Renal cortical epithelial cell (primary cell): ENCODE measurements at regions not wholly inside any gene's neighbourhood (a gene's known extent, or its start where the extent isn't known, plus 50 kb on each side); places are given as distances from the start of the nearest gene placed in this dataset.
A peak's percentile ranks its signal among the peaks of the same experiment; 100 is the strongest.
"Not testable (repeated sequence)": the region's sequence is repeated elsewhere in the genome, so short reads cannot be mapped to it uniquely, and the experiment has no call there.

ENCODE experiments used
- DNase-seq: peaks from one replicate; pipeline ENCODE4 v3.0.0-alpha.2; 2011; ENCODE audit warnings: low read depth

DNA sequence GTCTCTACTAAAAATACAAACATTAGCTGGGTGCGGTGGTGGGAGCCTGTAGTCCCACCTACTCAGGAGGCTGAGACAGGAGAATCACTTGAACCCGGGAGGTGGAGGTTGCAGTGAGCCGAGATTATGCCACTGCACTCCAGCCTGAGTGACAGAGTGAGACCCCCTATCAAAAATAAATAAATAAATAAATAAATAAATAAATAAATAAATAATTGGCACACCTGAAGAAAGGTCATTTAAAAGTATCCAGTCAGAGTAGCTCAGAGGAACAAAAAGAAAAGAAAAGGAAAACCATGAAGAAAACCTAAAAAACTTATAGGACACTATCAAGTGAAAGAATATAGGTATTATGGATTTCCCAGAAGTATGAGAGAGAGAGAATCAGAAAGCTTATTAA is 330.1 kb upstream of the AR start:
- not testable (repeated sequence) for DNase-seq

DNA sequence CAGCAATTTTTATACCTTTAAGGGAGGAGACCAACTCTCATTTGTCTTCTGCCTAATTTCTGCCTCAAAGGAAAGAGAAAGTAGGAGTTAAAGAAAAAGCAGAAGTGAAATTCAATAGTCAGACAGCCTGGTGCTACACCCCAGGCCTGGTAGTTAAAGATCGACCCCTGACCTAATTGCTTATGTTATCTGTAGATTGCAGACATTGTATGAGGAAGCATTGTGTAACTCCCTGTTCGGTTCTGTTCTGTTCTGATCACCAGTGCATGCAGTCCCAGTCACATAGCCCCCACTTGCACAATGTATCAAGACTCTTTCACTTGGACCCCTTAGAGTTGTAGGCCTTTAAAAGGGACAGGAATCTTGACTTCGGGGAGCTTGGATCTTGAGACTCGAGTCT is 335.9 kb upstream of the AR start:
- DNase-seq: no peak

DNA sequence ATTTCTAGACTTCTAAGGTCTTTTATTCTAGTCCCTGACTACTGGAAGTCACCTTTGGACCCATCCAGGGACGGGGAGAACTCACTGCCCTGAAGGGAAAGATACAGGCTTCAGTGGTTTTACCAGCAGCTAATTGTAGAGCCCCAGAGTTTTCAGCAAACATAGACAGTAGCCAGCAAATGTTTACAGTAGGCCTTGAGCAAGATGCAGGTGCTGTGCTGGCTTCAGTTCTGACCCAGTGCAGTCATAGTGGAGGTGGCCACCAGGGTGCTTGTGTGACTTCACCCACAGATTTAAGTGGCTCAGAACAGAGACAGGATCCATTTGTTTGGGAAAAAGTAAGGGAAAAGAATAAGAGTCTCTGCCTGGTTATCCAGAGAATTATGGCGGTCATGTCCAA is 384.4 kb upstream of the AR start:
- DNase-seq: no peak

DNA sequence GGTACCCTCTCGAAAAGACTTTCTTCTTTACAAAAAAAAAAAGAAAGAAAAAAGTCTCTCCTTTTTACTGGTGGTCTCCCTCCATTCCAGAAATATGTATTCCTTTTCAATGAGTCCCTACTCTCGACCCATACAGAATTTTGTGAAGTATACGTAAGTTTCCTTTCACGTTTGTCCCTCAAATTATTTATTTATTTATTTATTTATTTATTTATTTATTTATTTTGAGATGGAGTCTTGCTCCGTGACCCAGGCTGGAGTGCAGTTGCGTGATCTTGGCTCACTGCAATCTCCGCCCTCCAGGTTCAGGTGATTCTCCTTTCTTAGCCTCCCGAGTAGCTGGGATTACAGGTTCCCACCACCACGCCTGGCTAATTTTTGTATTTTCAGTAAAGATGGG is 429.2 kb upstream of the AR start:
- DNase-seq: no peak

DNA sequence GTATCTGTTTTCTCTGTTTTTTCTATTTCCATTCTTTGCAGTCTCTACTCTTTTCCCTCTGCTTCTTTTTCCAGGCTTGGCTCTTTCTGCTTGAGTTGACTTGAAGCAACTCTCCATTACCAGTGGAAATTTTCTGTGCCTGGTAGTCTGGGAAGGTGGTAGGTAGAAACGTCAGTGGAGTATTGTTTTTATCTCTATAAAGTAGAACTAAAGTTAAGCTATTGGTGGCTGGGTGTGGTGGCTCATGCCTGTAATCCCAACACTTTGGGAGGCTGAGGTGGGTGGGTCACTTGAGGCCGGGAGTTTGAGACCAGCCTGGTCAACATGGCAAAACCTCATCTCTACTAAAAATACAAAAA is 438.1 kb upstream of the AR start:
- no peak for DNase-seq

DNA sequence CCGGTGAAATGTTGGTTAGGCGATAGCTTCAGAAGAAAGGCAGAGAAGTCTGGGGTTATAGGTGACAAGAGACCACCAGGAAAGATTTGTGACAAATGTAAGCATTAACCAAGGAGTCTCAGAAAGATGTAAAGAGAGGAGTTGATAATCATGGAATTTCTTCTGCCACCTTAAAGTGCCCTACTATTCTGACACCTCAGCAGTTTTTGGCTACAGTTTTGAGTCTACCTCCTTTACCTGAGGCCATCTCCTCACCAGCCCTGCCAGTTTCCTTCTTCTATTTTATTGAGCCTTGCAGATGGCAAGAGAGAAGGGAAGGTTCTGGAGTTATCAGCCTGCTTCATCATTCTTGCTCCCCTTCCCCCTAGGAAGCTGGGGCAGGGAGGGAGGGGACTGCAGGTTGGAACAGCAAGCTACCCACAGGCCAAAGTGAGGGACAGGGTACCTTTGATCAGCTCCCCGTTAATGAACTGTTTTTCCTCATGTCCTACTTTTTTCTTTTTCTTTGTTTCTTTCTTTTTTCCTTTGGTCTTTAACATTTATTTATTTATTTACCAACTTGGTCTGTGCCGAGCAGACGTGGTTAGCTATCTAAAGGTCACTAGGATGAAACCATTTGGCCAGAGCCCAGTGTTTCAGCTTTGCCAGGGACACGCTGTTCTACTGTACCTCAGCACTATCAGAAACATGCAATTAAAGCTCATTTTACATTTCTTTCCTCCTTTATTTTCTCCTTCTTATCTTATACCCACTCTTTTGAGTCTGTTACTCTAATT is 438.7 kb upstream of the AR start:
- DNase-seq: no peak

DNA sequence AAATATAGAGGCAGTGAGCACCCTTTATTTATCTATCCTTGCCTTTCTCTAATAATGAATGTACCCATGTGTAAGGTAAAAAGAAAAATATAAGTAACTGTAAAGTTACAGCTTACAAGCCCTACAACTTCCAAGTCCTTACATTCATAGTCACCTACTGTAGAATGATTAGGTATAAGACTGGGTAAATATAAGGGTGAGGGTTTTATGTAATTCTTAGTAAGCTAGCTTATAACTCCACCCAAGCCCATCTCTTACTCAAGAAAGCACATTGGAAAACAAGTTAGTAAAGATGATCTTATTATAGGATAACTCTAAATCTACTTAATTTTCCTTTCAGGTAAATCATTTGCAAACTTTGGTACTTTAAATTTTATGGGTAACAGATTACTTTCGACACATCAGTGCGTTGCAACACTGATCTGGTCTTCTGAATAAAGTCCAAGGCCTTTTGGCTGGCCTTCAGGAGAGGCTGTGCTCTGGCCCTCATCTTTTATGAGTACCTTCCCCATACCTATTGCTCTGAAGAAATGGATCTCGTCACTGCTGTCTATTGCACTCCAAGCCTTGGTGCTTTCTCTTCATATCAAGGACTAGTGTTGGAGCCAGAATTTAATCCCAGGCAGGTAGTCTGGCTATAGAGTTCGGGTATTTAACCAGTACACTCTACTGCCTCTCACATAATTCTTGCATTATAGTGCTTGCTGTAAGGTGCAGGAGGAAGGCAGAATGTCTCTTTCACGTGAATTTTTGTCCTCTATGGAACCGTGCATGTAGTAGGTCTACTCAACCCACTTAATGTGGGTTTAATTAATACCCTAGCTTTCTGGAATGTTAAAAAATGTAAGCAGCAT is 443.6 kb upstream of the AR start:
- DNase-seq: no peak

DNA sequence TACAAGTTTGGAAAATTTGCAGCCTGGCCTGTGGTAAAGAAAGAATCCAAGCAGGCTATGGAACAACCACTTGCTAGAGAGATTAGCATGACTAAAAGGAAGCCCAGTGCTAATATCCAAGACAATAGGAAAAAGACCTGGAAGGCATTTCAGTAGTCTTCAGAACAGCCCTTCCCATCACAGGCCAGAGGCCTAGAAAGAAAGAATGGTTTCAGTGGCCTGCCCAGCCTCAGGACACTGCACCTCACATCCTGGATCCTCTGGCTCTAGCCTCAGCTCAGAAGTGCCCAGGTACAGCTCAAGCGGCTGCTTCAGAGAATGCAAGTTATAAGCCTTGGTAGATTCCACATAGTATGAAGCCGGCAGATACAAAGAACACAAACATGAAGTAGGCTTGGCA is 449.8 kb upstream of the AR start:
- DNase-seq: no peak

DNA sequence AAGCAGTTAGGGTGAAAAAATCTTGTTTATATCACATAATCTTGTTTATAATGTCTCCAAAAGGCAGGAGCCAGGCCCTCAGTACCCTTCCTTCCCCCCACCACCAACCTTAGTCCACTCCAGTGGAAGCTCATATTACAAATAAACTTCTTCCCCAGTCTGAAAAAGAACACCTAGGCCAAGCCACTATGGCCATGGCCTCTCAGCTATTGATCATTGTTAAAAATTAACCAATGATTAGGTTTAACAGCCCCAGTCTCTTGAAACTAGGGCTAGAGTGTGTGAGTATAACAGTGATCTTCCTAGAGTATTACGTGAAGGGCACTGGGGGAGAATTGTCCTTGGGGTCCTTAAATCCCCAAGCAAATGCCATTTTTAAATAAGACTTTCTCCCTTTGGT is 411.9 kb upstream of the EDA2R start:
- DNase-seq: no peak

DNA sequence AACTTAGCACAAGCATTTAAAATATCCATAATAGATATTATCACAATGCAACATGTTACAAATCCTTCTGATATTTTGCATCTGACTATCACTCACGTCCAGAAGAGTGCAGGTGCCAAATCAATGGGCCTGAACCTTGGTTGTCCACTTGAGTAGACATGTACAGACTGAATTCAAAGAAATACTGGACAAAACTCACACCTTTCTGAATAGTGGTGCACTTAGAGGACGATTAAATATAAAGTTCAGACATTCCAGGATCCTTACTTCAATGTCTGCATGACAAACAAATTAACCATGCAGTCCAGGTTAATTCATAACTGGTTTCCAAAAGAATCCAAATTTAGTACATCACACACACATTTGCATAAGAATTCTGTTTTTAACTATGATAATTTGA is 406.0 kb upstream of the EDA2R start:
- no peak for DNase-seq

DNA sequence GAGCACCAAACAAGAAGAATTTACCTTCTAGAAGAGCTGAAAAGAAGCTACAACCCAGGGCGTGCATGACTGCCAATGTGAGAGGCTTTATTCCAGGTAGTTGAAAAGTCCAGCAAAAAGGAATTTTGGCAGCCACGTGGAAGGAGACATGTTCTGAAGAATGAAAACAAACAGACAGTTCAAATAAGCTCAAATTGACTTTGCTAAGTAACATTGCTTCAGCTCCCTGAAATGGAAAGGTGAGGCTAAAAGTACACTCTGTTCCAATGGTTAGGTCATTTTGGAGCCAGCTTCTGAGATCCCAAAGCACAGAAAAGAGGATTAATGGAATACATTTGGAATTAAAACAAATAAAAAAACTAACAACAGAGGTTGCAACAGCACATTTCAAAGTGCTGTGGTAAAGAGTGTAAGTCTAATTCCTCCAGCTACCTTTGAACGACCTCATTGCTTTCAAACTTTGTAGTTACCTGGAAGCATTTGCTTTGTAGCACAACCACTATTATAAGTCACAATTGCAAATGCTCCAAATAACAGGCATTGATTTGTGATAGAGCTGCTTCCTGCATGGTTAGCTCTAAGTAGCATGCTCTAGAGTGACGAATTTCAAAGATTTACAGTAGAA is 405.3 kb upstream of the EDA2R start:
- no peak for DNase-seq

DNA sequence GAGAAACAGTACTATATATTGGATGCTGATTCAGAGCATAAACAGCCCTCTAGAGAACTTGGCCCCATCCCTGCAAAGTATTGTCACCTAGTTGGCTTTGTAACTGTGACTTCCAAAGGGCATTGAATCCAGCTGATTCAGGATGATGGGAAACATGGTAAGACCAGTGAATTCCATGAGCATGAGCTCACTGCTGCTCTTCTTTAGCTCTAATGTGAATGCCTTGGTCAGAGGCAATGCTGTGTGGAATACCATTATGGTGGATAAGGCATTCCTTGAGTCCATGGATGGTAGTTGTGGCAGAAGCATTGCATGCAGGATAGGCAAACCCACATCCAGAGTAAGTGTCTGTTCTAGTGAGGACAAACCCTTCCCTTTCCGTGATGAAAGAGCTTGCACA is 365.6 kb upstream of the EDA2R start:
- DNase-seq: no peak

DNA sequence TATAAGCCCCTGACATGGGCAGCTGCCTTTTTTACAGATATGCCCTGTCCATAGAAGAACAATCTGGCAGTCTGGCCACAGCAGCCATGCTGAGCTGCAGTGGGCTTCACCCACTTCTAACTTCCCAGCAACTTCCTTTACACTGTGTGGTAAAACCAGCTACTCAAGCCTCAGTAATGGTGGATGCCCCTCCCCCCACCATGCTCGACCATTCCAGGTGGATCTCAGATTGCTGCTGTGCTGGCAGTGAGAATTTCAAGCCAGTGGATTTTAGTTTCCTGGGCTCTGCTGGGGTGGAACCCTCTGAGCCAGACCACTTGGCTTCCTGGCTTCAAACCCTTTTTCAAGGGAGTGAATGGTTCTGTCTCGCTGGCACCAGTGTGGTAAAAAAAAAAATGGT is 355.9 kb upstream of the EDA2R start:
- no peak for DNase-seq

DNA sequence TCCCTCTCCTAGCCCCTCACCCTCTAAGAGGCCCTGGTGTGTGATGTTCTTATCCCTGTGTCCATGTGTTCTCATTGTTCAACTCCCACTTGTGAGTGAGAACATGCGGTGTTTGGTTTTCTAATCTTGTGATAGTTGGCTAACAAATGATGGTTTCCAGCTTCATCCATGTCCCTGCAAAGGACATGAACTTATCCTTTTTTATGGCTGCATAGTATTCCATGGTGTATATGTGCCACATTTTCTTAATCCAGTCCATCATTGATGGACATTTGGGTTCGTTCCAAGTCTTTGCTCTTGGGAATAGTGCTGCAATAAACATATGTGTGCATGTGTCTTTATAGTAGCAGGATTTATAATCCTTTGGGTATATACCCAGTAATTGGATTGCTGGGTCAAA is 353.2 kb upstream of the EDA2R start:
- not testable (repeated sequence) for DNase-seq

DNA sequence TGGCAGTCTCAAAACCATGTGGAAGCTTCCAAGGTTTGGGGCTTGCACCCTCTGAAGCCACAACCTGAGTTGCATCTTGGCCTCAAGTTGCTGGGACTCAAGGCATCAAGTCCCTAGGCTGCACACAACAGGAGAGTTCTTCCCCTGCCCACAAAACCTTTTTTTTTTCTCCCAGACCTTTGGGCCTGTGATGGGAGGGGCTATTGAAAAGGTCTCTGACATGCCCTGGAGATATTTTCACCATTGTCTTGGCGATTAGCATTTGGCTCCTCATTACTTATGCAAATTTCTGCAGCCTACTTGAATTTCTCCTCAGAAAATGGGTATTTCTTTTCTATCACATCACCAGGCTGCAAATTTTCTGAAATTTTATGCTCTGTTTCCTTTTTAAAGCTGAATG is 349.5 kb upstream of the EDA2R start:
- DNase-seq: no peak

DNA sequence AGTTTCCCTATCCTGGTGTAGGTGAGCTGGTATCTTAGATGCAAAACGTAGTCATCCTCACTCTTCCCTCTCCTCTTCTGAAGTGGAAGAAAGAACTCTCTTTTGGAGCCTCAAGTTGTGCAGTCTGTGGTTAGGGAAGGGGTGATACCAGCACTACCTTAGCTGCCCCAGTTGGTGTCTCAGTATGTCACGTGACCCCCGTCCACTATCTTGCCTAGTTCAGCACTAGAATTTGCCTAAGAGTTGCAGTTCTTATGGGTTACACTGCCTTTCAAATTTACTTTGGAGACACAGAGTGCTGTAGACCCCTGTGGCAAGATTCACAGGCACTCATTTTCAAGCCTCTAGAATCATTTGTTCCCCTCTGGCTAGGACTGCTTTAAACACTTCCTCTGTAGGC is 322.8 kb upstream of the EDA2R start:
- no peak for DNase-seq

DNA sequence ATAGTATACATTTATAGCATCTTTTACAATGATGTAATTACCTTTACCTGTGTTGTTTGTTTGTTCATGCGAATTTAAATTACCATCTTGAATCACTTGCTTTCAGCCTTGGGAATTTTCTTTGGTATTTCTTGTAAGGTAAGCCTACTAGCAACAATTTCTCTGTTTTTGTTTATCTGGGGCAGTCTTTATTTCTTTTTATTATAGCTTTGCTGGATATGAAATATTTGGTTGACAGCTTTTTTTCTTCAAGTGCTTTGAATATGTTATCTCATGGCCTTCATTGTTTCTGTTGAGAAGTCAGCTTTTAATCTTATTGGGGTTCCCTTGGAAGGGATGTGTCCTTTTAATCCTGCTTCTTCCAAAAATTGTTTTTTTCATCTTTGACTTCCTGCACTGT is 292.8 kb upstream of the EDA2R start:
- DNase-seq: no peak

DNA sequence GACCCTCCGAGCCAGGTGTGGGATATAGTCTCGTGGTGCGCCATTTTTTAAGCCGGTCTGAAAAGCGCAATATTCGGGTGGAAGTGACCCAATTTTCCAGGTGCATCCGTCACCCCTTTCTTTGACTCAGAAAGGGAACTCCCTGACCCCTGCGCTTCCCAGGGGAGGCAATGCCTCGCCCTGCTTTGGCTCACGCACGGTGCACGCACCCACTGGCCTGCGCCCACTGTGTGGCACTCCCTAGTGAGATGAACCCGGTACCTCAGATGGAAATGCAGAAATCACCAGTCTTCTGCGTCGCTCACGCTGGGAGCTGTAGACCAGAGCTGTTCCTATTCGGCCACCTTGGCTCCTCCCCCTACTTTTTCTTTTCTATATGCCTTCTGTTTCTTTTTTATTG is 291.6 kb upstream of the EDA2R start:
- not testable (repeated sequence) for DNase-seq

DNA sequence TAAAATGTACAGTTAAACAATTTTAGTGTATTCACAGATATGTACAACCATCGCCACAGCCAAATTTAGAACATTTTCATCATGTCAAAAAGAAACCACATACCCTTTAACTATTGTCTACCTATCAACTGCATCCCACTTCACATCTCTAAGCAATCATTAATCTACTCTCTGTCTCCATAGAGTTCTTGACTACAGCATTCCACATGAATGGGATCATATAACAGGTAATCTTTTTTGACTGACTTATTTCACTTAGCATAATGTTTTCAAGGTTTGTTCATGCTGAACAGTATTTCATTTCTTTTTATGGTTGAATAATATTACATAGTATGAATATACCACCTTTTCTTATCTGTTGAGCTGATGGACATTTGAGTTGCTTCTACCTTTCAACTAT is 281.4 kb upstream of the EDA2R start:
- no peak for DNase-seq

DNA sequence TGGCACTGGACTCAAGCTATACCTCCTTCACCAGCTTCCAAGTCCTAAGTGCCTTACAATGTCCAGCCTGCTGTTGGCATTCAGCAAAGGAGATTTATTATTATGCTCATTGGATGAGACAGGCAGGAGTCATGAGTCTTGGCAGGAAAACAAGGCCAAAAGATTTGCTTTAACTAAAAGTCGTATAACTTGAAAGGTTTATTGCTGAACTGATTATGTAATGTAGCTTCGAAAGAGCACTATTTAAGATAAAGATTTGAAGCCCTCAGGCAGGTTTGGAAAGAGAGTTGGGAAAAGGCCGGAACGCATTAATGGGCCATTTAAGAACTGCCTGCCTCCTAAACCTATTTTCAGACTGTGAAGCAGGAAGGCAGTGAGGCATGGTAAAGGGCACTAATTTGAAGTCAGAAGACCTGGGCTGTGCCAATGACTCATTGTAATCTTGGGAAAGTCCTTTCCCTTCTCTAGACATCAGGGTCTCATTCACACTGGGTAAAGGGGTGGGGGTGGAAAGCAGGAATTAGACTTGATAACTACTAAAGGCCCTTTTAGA is 280.5 kb upstream of the EDA2R start:
- peak; percentile 46 for DNase-seq

DNA sequence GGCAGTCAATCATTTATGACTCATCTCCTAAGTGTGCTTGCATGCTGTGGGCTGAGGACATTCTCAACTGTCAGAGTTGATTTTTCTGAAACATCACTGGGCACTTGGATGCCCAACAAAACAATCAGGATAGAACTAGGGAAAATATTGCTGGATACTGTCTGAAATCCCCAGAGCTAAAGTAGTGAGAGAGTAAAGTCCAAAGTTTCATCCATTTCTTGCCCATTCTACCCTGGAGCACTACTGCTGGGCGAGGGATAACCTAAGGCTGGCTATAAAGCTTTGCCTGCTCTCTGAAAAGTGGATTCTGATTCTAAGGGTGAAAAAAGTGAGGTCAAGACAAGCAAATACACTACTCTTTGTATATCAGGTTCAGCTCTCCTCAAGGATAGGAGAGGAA is 279.6 kb upstream of the EDA2R start:
- DNase-seq: no peak

DNA sequence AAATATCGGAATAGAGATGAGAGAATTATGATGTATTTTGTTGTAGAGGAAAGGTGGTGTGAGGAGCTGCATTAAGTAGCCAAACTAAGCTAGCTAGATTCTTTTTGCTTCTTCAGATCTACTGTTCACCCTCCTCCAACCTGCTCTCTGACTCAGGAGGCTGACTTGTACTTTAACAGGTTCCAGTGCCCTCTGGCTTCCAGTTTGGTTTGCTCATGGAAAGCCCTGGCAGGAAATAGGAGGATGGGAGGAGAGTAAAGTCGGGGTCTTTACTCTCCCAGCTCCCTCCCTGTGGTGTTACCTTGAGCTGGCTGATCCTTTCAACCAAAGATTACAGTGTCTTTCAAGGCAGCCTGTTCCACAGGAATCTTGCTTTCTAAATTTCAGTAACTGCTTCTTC is 277.0 kb upstream of the EDA2R start:
- DNase-seq: peak; percentile 3

DNA sequence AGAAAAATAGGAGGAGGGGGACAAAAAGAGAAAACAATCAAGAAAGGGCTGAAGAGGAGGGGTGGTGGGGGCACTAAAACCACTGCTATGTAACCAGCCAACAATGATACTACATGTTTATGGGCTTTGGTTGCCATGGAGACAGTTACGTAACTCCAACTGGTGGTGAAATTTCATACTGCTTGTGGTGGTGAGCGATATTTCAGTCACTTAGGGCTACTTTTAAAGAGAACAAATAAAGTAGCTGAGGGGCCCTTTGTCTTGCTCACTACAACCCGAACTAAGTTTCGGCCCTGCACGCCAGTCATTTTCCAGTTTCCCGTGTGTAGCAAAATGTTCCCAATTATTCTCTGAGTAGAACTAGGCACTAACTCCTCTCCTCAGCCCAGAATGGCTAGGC is 275.2 kb upstream of the EDA2R start:
- peak; percentile 55 for DNase-seq
